K562 (cell line): ENCODE measurements at regions not wholly inside any gene's neighbourhood (a gene's known extent, or its start where the extent isn't known, plus 50 kb on each side); places are given as distances from the start of the nearest gene placed in this dataset.

Source experiments
- AFF4 ChIP-seq: sonication (generic); formaldehyde crosslinking; IDR thresholded peaks from 2 replicates; pipeline ENCODE4 v1.8.0; 2023; ENCODE audit warnings: mild to moderate bottlenecking, missing genetic modification reagents
- CEBPZ ChIP-seq: fragments of 150-350 bp; IDR thresholded peaks from 2 replicates; pipeline ENCODE4 v1.6.1; 2014; ENCODE audit warnings: low read depth, mild to moderate bottlenecking, low read length, borderline replicate concordance
- ETS2 ChIP-seq: IDR thresholded peaks from 2 replicates; pipeline ENCODE4 v1.6.1; 2016; ENCODE audit warnings: borderline replicate concordance, missing genetic modification characterization, mild to moderate bottlenecking, moderate library complexity, missing compliant biosample characterization; ENCODE audit not compliant: poor library complexity, severe bottlenecking
- PBX2 ChIP-seq, 2 experiments: IDR thresholded peaks in 1 of 2; conservative IDR thresholded peaks in 1 of 2; 2 replicates each; pipeline ENCODE4 v1.6.1; 2016; ENCODE audit warnings: low read depth in 2 of 2, mild to moderate bottlenecking in 1 of 2, missing compliant biosample characterization in 1 of 2, missing genetic modification characterization in 1 of 2, moderate library complexity in 1 of 2
- PHF21A ChIP-seq: fragments of 450-650 bp; IDR thresholded peaks from 2 replicates; pipeline ENCODE4 v1.6.1; 2017; ENCODE audit warnings: low read depth, borderline replicate concordance
- RBM39 ChIP-seq: fragments of 200-400 bp; formaldehyde crosslinking; optimal IDR thresholded peaks from 2 replicates; pipeline ENCODE3; 2018; ENCODE audit warnings: low read depth, low read length
- RCOR1 ChIP-seq, 2 experiments: IDR thresholded peaks; 2 replicates each; pipeline ENCODE4 v1.6.1; 2012; ENCODE audit warnings: low read depth in 2 of 2, low read length in 2 of 2, borderline replicate concordance in 1 of 2, improper control_type of control experiment in 1 of 2
- SIX5 ChIP-seq, 2 experiments: IDR thresholded peaks; 2 replicates each; pipeline ENCODE4 v1.6.1; 2011; ENCODE audit warnings: low read length in 2 of 2, borderline replicate concordance in 1 of 2, low read depth in 1 of 2, mild to moderate bottlenecking in 1 of 2, moderate library complexity in 1 of 2; ENCODE audit not compliant: insufficient read depth in 1 of 2
- SMARCA5 ChIP-seq: fragments of 450-650 bp; IDR thresholded peaks from 2 replicates; pipeline ENCODE4 v1.6.1; 2016
- SMARCB1 ChIP-seq: IDR thresholded peaks from 2 replicates; pipeline ENCODE4 v1.6.1; 2011; ENCODE audit warnings: improper control_type of control experiment, low read depth; ENCODE audit not compliant: insufficient read length
- ZNF263 ChIP-seq: sonication (generic); formaldehyde crosslinking; IDR thresholded peaks from 2 replicates; pipeline ENCODE4 v1.8.0; 2022; ENCODE audit warnings: mild to moderate bottlenecking, missing genetic modification reagents, borderline replicate concordance
- ZNF274 ChIP-seq: IDR thresholded peaks from 2 replicates; pipeline ENCODE4 v1.6.1; 2011; ENCODE audit warnings: low read depth, mild to moderate bottlenecking, low read length, moderate library complexity, borderline replicate concordance
- ZNF511 ChIP-seq: sonication (generic); formaldehyde crosslinking; IDR thresholded peaks from 2 replicates; pipeline ENCODE4 v1.8.0; 2022; ENCODE audit warnings: mild to moderate bottlenecking, missing genetic modification reagents

GRCh38 chr13:50080911-50081678 lies 65.9 kb downstream of the KCNRG start (continued):
- TF ChIP-seq PBX2 (CRISPR knock-in tag; IDR thresholded peaks at IDR 0.05; ENCODE audit: low read depth) (no peak), PBX2 (tag; conservative IDR thresholded peaks at IDR 0.05; ENCODE audit: low read depth) (no peak), ZNF511 (CRISPR knock-in tag) (no peak; the same call in 1 of the 2 replicates), SMARCB1 (no peak), SMARCA5 (no peak), ZNF263 (CRISPR knock-in tag) (no peak), ETS2 (tag) (no peak), ZNF274 (no peak), RBM39 (no peak), CEBPZ (no peak), AFF4 (no peak), SIX5 (IDR thresholded peaks at IDR 0.05; ENCODE audit: borderline replicate concordance in 1 of 2, insufficient read depth in 1 of 2, low read depth in 1 of 2, low read length in 2 of 2) (no peak), PHF21A (no peak), RCOR1 (IDR thresholded peaks at IDR 0.05; ENCODE audit: borderline replicate concordance in 1 of 2, low read depth in 2 of 2, low read length in 2 of 2) (no peak)
